ENCODE measurements at regions not wholly inside any gene's neighbourhood (a gene's known extent, or its start where the extent isn't known, plus 50 kb on each side); places are given as distances from the start of the nearest gene placed in this dataset.

DNA sequence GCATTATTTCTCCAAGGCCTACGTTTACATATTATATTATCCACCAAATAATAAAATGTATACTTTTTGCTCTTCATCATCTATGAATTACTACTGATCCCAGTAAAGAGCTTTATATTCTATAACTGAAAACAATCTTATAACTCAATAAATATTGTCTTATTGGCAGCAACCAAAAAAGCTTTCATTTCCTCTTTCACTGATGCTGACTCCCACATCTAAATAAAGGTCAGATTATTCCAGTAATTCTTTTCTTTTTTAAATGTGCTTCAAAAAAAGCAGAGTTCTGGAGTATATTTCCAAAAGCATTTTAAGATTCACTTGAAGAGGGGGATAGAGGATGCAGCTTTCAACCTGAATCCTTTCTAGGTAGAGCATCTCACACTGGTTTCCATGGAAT lies 75.3 kb upstream of the NR4A3 start:
- TF ChIP-seq, protein P1, sequence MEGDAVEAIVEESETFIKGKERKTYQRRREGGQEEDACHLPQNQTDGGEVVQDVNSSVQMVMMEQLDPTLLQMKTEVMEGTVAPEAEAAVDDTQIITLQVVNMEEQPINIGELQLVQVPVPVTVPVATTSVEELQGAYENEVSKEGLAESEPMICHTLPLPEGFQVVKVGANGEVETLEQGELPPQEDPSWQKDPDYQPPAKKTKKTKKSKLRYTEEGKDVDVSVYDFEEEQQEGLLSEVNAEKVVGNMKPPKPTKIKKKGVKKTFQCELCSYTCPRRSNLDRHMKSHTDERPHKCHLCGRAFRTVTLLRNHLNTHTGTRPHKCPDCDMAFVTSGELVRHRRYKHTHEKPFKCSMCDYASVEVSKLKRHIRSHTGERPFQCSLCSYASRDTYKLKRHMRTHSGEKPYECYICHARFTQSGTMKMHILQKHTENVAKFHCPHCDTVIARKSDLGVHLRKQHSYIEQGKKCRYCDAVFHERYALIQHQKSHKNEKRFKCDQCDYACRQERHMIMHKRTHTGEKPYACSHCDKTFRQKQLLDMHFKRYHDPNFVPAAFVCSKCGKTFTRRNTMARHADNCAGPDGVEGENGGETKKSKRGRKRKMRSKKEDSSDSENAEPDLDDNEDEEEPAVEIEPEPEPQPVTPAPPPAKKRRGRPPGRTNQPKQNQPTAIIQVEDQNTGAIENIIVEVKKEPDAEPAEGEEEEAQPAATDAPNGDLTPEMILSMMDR (IDR thresholded peaks at IDR 0.05) = no peak
- no peak for TF ChIP-seq ATF1 (CRISPR knock-in tag; IDR thresholded peaks at IDR 0.05)
- TF ChIP-seq, protein P2, sequence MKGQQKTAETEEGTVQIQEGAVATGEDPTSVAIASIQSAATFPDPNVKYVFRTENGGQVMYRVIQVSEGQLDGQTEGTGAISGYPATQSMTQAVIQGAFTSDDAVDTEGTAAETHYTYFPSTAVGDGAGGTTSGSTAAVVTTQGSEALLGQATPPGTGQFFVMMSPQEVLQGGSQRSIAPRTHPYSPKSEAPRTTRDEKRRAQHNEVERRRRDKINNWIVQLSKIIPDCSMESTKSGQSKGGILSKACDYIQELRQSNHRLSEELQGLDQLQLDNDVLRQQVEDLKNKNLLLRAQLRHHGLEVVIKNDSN (CRISPR knock-in tag; IDR thresholded peaks at IDR 0.05) = no peak
- no peak for TF ChIP-seq ZNF121 (CRISPR knock-in tag; IDR thresholded peaks at IDR 0.05)
- TF ChIP-seq SMAD3 (CRISPR knock-in tag; IDR thresholded peaks at IDR 0.05; ENCODE audit: borderline replicate concordance) = no peak
- no peak for TF ChIP-seq GABPB1 (CRISPR knock-in tag; IDR thresholded peaks at IDR 0.05)

All from WTC11 (cell line).